NB4 (cell line): ENCODE measurements at regions not wholly inside any gene's neighbourhood (a gene's known extent, or its start where the extent isn't known, plus 50 kb on each side); places are given as distances from the start of the nearest gene placed in this dataset.

Experiments used
- POLR2A ChIP-seq: IDR thresholded peaks from 2 replicates; pipeline ENCODE4 v1.6.1; 2011; ENCODE audit warnings: mild to moderate bottlenecking; ENCODE audit not compliant: insufficient read length; ENCODE audit errors: extremely low read depth
- TF ChIP-seq, protein P1 (sequence below): IDR thresholded peaks from one replicate; pipeline ENCODE4 v1.5.1; 2012; ENCODE audit warnings: low read depth, low read length
- TF ChIP-seq, protein P2 (sequence below): IDR thresholded peaks from 2 replicates; pipeline ENCODE4 v1.6.1; 2011; ENCODE audit warnings: low read depth, low read length

DNA sequence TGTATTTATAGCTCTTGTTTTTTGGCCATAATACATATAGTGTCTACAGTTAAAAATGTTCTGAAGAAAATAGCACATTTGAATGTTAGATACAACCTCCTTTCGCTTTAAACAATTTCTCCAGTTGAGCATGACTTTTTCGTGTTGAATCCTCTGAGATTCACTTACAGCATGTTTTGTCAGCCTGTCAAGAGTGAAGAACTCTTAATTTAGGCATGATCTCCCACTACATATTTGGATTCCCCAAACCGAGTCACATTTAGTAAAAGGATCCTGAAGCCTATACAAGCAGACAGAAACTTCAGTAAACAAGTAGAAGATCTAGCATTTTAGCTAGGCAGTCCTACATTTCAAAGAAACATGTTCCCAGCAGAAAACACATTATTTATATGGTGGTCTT lies 796.6 kb downstream of the MCTP2 start:
- TF ChIP-seq, protein P1, sequence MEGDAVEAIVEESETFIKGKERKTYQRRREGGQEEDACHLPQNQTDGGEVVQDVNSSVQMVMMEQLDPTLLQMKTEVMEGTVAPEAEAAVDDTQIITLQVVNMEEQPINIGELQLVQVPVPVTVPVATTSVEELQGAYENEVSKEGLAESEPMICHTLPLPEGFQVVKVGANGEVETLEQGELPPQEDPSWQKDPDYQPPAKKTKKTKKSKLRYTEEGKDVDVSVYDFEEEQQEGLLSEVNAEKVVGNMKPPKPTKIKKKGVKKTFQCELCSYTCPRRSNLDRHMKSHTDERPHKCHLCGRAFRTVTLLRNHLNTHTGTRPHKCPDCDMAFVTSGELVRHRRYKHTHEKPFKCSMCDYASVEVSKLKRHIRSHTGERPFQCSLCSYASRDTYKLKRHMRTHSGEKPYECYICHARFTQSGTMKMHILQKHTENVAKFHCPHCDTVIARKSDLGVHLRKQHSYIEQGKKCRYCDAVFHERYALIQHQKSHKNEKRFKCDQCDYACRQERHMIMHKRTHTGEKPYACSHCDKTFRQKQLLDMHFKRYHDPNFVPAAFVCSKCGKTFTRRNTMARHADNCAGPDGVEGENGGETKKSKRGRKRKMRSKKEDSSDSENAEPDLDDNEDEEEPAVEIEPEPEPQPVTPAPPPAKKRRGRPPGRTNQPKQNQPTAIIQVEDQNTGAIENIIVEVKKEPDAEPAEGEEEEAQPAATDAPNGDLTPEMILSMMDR: no peak
- TF ChIP-seq POLR2A: no peak
- TF ChIP-seq, protein P2, sequence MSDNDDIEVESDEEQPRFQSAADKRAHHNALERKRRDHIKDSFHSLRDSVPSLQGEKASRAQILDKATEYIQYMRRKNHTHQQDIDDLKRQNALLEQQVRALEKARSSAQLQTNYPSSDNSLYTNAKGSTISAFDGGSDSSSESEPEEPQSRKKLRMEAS: no peak
